ENCODE measurements at regions not wholly inside any gene's neighbourhood (a gene's known extent, or its start where the extent isn't known, plus 50 kb on each side); places are given as distances from the start of the nearest gene placed in this dataset.

- Histone ChIP-seq H3K79me2 (ENCODE audit: low read length) (no peaks in the 10 kb centered on the region), H4K20me1 (ENCODE audit: insufficient read depth, low read length) (no peaks in the 10 kb centered on the region), H2AFZ (ENCODE audit: low read length) (no peak overlapping the region), H3F3A (ENCODE audit: insufficient read depth, low read length) (no peaks in the 10 kb centered on the region), H3K4me1 (ENCODE audit: low read length) (no peaks in the 10 kb centered on the region), H3K4me3 (ENCODE audit: low read length) (no peak overlapping the region), H3K9ac (ENCODE audit: low read length) (no peak overlapping the region), H3K4me2 (ENCODE audit: low read depth, low read length) (no peak overlapping the region), H3K27me3 (replicated peaks; ENCODE audit: insufficient read depth, low read length) (no peaks in the 10 kb centered on the region), H3K9me3 (replicated peaks; ENCODE audit: insufficient read depth, low read length) (no peaks in the 10 kb centered on the region), H3K27ac (ENCODE audit: low read length) (no peak overlapping the region), H3K9me2 (replicated peaks; ENCODE audit: insufficient read depth, low read length) (no peaks in the 10 kb centered on the region), H3K36me3 (replicated peaks; ENCODE audit: insufficient read depth, low read length) (no peaks in the 10 kb centered on the region)
- DNase-seq: no peak
- no peak for TF ChIP-seq EZH2 (optimal IDR thresholded peaks at IDR 0.05; ENCODE audit: low read depth, low read length)
- no peak for TF ChIP-seq CTCF (IDR thresholded peaks at IDR 0.05; ENCODE audit: low read length)
- no peak for TF ChIP-seq EZH2phosphoT487 (IDR thresholded peaks at IDR 0.05; ENCODE audit: low read length)
Observed at GRCh38 chr1:232292239-232292638, 337.7 kb downstream of the SIPA1L2 start.

- H3K9ac ChIP-seq (ENCODE audit: low read length): no peak overlapping the region
- H3K27ac ChIP-seq (ENCODE audit: low read length): no peak overlapping the region
- H3K36me3 ChIP-seq (replicated peaks; ENCODE audit: insufficient read depth, low read length): no peaks in the 10 kb centered on the region
- TF ChIP-seq CTCF (IDR thresholded peaks at IDR 0.05; ENCODE audit: low read length): no peak
- no peak for TF ChIP-seq EZH2 (optimal IDR thresholded peaks at IDR 0.05; ENCODE audit: low read depth, low read length)
- TF ChIP-seq EZH2phosphoT487 (IDR thresholded peaks at IDR 0.05; ENCODE audit: low read length): no peak
- no peaks in the 10 kb centered on the region for H3K9me2 ChIP-seq (replicated peaks; ENCODE audit: insufficient read depth, low read length)
- no peaks in the 10 kb centered on the region for H3F3A ChIP-seq (ENCODE audit: insufficient read depth, low read length)
- H2AFZ ChIP-seq (ENCODE audit: low read length): no peak overlapping the region
- H3K27me3 ChIP-seq (replicated peaks; ENCODE audit: insufficient read depth, low read length): no peaks in the 10 kb centered on the region
- H3K9me3 ChIP-seq (replicated peaks; ENCODE audit: insufficient read depth, low read length): no peaks in the 10 kb centered on the region
- H3K4me2 ChIP-seq (ENCODE audit: low read depth, low read length): no peak overlapping the region
- H3K79me2 ChIP-seq (ENCODE audit: low read length): no peaks in the 10 kb centered on the region
- H4K20me1 ChIP-seq (ENCODE audit: insufficient read depth, low read length): no peaks in the 10 kb centered on the region
- H3K4me1 ChIP-seq (ENCODE audit: low read length): no peaks in the 10 kb centered on the region
- no peak for DNase-seq
- H3K4me3 ChIP-seq (ENCODE audit: low read length): no peak overlapping the region
Observed at GRCh38 chr1:232291681-232292080, 338.3 kb downstream of the SIPA1L2 start.

GRCh38 chr1:232291261-232291660 lies 338.7 kb downstream of the SIPA1L2 start:
- no peak overlapping the region for H3K9ac ChIP-seq (ENCODE audit: low read length)
- no peaks in the 10 kb centered on the region for H3K9me3 ChIP-seq (replicated peaks; ENCODE audit: insufficient read depth, low read length)
- no peak overlapping the region for H3K4me3 ChIP-seq (ENCODE audit: low read length)
- H3K27ac ChIP-seq (ENCODE audit: low read length): no peak overlapping the region
- H3K36me3 ChIP-seq (replicated peaks; ENCODE audit: insufficient read depth, low read length): no peaks in the 10 kb centered on the region
- no peak overlapping the region for H2AFZ ChIP-seq (ENCODE audit: low read length)
- no peaks in the 10 kb centered on the region for H3F3A ChIP-seq (ENCODE audit: insufficient read depth, low read length)
- no peak overlapping the region for H3K4me2 ChIP-seq (ENCODE audit: low read depth, low read length)
- H3K27me3 ChIP-seq (replicated peaks; ENCODE audit: insufficient read depth, low read length): no peaks in the 10 kb centered on the region
- no peaks in the 10 kb centered on the region for H4K20me1 ChIP-seq (ENCODE audit: insufficient read depth, low read length)
- TF ChIP-seq EZH2 (optimal IDR thresholded peaks at IDR 0.05; ENCODE audit: low read depth, low read length) (no peak), CTCF (IDR thresholded peaks at IDR 0.05; ENCODE audit: low read length) (no peak), EZH2phosphoT487 (IDR thresholded peaks at IDR 0.05; ENCODE audit: low read length) (no peak)
- no peaks in the 10 kb centered on the region for H3K4me1 ChIP-seq (ENCODE audit: low read length)
- H3K9me2 ChIP-seq (replicated peaks; ENCODE audit: insufficient read depth, low read length): no peaks in the 10 kb centered on the region
- no peak for DNase-seq
- H3K79me2 ChIP-seq (ENCODE audit: low read length): no peaks in the 10 kb centered on the region
